OCI-LY3 (cell line): ENCODE measurements at regions not wholly inside any gene's neighbourhood (a gene's known extent, or its start where the extent isn't known, plus 50 kb on each side); places are given as distances from the start of the nearest gene placed in this dataset.

Experiments
- EZH2phosphoT487 ChIP-seq: fragments of 200-600 bp; shearing (Covaris generic); IDR thresholded peaks from 2 replicates; pipeline ENCODE4 v1.6.1; 2018; ENCODE audit warnings: antibody characterized with exemption, mixed run types, low read depth
- TF ChIP-seq, protein P1 (sequence below): fragments of 200-600, 300-600 bp; sonication (generic); IDR thresholded peaks from 2 replicates; pipeline ENCODE4 v1.5.1; 2014; ENCODE audit warnings: antibody characterized with exemption, low read length, low read depth

DNA sequence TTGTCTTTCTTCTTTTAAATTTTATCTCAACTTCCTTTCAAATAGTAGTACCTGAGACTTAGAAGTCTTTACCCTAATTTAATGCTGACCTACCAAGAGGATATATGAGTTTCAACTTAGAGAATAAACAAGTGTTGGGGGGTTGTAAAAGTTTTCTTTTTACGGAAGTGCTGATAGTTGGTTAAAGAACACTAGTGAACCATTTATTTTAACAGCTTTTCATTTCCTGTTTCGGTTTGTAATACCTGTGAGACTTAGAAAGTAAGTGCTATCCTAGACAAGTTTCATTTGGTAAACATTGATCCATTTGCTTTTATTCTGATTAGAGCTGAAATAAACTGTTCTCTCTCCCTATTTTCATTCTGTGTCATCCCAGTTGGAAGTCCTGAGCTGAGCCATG is 683.1 kb upstream of the SORCS1 start:
- TF ChIP-seq, protein P1, sequence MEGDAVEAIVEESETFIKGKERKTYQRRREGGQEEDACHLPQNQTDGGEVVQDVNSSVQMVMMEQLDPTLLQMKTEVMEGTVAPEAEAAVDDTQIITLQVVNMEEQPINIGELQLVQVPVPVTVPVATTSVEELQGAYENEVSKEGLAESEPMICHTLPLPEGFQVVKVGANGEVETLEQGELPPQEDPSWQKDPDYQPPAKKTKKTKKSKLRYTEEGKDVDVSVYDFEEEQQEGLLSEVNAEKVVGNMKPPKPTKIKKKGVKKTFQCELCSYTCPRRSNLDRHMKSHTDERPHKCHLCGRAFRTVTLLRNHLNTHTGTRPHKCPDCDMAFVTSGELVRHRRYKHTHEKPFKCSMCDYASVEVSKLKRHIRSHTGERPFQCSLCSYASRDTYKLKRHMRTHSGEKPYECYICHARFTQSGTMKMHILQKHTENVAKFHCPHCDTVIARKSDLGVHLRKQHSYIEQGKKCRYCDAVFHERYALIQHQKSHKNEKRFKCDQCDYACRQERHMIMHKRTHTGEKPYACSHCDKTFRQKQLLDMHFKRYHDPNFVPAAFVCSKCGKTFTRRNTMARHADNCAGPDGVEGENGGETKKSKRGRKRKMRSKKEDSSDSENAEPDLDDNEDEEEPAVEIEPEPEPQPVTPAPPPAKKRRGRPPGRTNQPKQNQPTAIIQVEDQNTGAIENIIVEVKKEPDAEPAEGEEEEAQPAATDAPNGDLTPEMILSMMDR: no peak
- no peak for TF ChIP-seq EZH2phosphoT487
